ENCODE measurements at regions not wholly inside any gene's neighbourhood (a gene's known extent, or its start where the extent isn't known, plus 50 kb on each side); places are given as distances from the start of the nearest gene placed in this dataset.

DNA sequence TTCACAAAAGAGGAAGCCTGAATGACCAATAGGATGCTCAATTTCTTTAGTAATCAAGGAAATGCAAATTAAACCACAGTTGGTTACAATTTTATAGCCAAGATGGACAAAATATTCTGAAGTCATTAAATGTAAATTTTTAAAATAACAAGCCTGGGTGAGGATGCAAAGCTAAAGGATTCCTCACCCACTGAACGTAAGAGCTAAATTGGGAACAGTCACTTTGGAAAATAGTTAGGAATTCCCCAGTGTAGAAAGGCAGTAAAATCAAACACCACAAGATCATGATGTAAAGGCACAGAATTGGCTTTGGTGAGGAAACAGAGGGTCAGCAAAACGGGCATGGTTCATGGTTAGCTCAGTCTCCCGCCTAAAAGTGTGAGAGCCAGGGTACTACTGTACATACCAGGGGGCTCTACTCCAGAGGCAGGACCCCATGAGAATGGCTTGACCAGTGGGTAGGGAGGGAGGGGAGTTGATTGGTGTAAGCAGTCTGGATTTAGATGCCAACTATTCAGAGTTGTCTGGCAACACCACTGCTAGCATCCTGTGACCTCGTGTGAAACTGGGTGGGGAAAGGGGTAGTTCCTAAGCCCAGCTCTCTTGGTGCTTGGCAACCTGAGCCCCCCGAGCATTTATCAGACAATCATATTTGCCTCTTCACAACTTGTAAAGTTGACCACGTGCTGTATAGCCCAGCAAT, 213.4 kb upstream of the EGLN3 start:
- no peak overlapping the region for H3K27ac Mint-ChIP-seq
- CTCF ChIA-PET, result no interaction called here
- DNase-seq (no peak), ATAC-seq (ENCODE audit: poor library complexity) (no peak)
- H3K9me3 Mint-ChIP-seq, result no peaks in the 10 kb centered on the region
- Histone ChIP-seq H3K9me3 (ENCODE audit: control insufficient read depth in 1 of 2, insufficient read depth in 1 of 2, low read length in 2 of 2) (no peaks in the 10 kb centered on the region), H3K27me3 (ENCODE audit: control insufficient read depth in 1 of 2, insufficient read depth in 2 of 2, low read length in 2 of 2) (no peaks in the 10 kb centered on the region), H3K27ac (ENCODE audit: low read depth in 1 of 2, low read length in 2 of 2) (no peak overlapping the region), H3K36me3 (ENCODE audit: insufficient read depth, low read length) (no peaks in the 10 kb centered on the region), H3K4me1 (ENCODE audit: insufficient read depth, low read length) (no peaks in the 10 kb centered on the region), H3K4me3 (ENCODE audit: low read length) (no peak overlapping the region)
- POLR2A ChIA-PET, result no interaction called here
- H3K36me3 Mint-ChIP-seq (ENCODE audit: low read depth), result no peaks in the 10 kb centered on the region
- H3K27me3 Mint-ChIP-seq, result peaks cover 3% of the 10 kb centered on the region
- no peak overlapping the region for H3K4me3 Mint-ChIP-seq
- intact Hi-C loops (cut with DNase I, micrococcal nuclease), result no loop called here
- peaks cover 23% of the 10 kb centered on the region for H3K4me1 Mint-ChIP-seq (ENCODE audit: low read depth)
- TF ChIP-seq, protein P1, sequence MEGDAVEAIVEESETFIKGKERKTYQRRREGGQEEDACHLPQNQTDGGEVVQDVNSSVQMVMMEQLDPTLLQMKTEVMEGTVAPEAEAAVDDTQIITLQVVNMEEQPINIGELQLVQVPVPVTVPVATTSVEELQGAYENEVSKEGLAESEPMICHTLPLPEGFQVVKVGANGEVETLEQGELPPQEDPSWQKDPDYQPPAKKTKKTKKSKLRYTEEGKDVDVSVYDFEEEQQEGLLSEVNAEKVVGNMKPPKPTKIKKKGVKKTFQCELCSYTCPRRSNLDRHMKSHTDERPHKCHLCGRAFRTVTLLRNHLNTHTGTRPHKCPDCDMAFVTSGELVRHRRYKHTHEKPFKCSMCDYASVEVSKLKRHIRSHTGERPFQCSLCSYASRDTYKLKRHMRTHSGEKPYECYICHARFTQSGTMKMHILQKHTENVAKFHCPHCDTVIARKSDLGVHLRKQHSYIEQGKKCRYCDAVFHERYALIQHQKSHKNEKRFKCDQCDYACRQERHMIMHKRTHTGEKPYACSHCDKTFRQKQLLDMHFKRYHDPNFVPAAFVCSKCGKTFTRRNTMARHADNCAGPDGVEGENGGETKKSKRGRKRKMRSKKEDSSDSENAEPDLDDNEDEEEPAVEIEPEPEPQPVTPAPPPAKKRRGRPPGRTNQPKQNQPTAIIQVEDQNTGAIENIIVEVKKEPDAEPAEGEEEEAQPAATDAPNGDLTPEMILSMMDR (IDR thresholded peaks at IDR 0.05), result no peak

DNA sequence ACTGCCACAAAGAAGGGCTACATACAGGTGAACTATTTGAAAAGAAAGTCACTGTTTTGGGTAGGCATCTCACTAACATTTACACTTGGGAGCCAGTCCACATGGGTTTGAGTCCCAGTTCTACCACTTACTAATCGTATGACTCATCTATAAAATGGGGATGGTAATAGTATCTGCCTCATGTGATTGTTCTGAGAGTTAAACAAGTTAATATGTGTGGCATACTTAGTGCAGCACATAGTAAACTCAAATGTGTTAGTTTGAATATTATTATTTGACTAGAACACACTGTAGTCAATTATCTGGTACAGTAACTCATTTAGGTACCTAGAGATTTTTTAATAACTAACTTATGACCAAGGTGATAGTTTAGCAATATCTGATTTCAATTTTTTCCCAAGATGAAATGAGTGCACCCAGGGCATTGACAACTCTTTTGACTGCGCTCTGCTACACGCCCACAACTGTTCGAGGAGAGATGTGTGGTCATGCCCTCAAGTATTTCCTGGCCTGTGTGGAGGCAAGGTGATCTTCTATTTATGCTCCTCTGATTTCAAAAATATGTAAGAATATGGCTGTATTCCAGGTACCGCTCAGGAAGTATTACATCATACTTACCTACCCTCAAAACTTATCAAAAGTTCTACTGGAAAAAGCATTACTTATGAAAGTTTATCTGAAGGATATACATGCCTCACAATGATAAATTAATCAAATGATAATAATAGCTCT, 210.6 kb upstream of the EGLN3 start:
- H3K4me1 ChIP-seq (ENCODE audit: insufficient read depth, low read length), result no peaks in the 10 kb centered on the region
- DNase-seq, result peak in 1 of 14 experiments; percentile 22
- H3K36me3 ChIP-seq (ENCODE audit: insufficient read depth, low read length), result no peaks in the 10 kb centered on the region
- H3K27ac Mint-ChIP-seq, result no peak overlapping the region
- ATAC-seq (ENCODE audit: poor library complexity), result no peak
- H3K36me3 Mint-ChIP-seq (ENCODE audit: low read depth), result no peaks in the 10 kb centered on the region
- no peaks in the 10 kb centered on the region for H3K27me3 ChIP-seq (ENCODE audit: control insufficient read depth in 1 of 2, insufficient read depth in 2 of 2, low read length in 2 of 2)
- H3K9me3 Mint-ChIP-seq, result peaks cover 2% of the 10 kb centered on the region
- peaks cover 3% of the 10 kb centered on the region for H3K27me3 Mint-ChIP-seq
- no peak overlapping the region for H3K4me3 ChIP-seq (ENCODE audit: low read length)
- TF ChIP-seq, protein P1 (IDR thresholded peaks at IDR 0.05), result no peak
- intact Hi-C loops (cut with DNase I, micrococcal nuclease), result no loop called here
- no peaks in the 10 kb centered on the region for H3K9me3 ChIP-seq (ENCODE audit: control insufficient read depth in 1 of 2, insufficient read depth in 1 of 2, low read length in 2 of 2)
- peaks cover 23% of the 10 kb centered on the region for H3K4me1 Mint-ChIP-seq (ENCODE audit: low read depth)
- ChIA-PET CTCF (no interaction called here), POLR2A (no interaction called here)
- no peak overlapping the region for H3K27ac ChIP-seq (ENCODE audit: low read depth in 1 of 2, low read length in 2 of 2)
- H3K4me3 Mint-ChIP-seq, result no peak overlapping the region

DNA sequence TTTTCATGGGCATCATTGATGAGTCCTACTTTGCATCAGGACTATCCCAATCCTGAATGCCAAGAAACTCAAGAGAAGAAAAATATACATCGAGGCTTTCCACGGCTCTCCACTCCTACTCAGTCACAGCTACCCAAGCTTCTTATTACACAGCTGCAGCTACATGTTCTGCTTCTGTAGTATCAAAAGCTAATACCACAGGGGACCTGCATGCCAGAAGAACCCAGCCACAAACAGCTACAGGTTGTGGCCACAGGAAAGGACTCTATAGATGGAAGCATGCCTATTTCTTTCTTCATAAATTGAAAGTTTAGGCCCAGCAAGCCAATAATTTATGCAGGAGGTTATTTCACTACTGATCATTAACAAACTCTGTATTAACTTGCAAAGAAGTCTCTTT, 209.7 kb upstream of the EGLN3 start:
- H3K4me3 ChIP-seq (ENCODE audit: low read length), result no peak overlapping the region
- no peak overlapping the region for H3K4me3 Mint-ChIP-seq
- no peaks in the 10 kb centered on the region for H3K9me3 ChIP-seq (ENCODE audit: control insufficient read depth in 1 of 2, insufficient read depth in 1 of 2, low read length in 2 of 2)
- peaks cover 2% of the 10 kb centered on the region for H3K9me3 Mint-ChIP-seq
- no peak overlapping the region for H3K27ac ChIP-seq (ENCODE audit: low read depth in 1 of 2, low read length in 2 of 2)
- ATAC-seq (ENCODE audit: poor library complexity) (no peak), DNase-seq (no peak)
- no peaks in the 10 kb centered on the region for H3K27me3 Mint-ChIP-seq
- no peaks in the 10 kb centered on the region for H3K36me3 ChIP-seq (ENCODE audit: insufficient read depth, low read length)
- intact Hi-C loops (cut with DNase I, micrococcal nuclease), result no loop called here
- H3K27me3 ChIP-seq (ENCODE audit: control insufficient read depth in 1 of 2, insufficient read depth in 2 of 2, low read length in 2 of 2), result no peaks in the 10 kb centered on the region
- H3K4me1 Mint-ChIP-seq (ENCODE audit: low read depth), result peaks cover 15% of the 10 kb centered on the region
- no peaks in the 10 kb centered on the region for H3K4me1 ChIP-seq (ENCODE audit: insufficient read depth, low read length)
- H3K27ac Mint-ChIP-seq, result no peak overlapping the region
- TF ChIP-seq, protein P1 (IDR thresholded peaks at IDR 0.05), result no peak
- ChIA-PET POLR2A (no interaction called here), CTCF (no interaction called here)
- H3K36me3 Mint-ChIP-seq (ENCODE audit: low read depth), result no peaks in the 10 kb centered on the region
